Tibial nerve (tissue), 4 donors: ENCODE measurements at regions not wholly inside any gene's neighbourhood (a gene's known extent, or its start where the extent isn't known, plus 50 kb on each side); places are given as distances from the start of the nearest gene placed in this dataset.

ENCODE experiments used
- DNase-seq, 2 donors: peaks; one replicate each; pipeline ENCODE4 v3.0.0-alpha.2; 2019; ENCODE audit warnings: low spot score in 2 of 2
- H3K27ac ChIP-seq, 4 donors: fragments of 200-600 bp; sonication (generic) in 3 of 4; one replicate each; pipeline ENCODE4 v1.5.1; 2017 to 2019; ENCODE audit warnings: mild to moderate bottlenecking in 1 of 4
- H3K27me3 ChIP-seq, 2 donors: fragments of 200-600 bp; sonication (generic) in 1 of 2; one replicate each; pipeline versions ENCODE4 v1.5.1 to v1.6.0; 2017 to 2019
- H3K36me3 ChIP-seq, 3 donors: fragments of 200-600 bp; sonication (generic); one replicate each; pipeline ENCODE4 v1.5.1; 2018 to 2019
- H3K4me1 ChIP-seq, 4 donors: fragments of 200-600 bp; sonication (generic) in 3 of 4; one replicate each; pipeline ENCODE4 v1.5.1; 2017 to 2019
- H3K4me3 ChIP-seq, 4 donors: fragments of 200-600 bp; sonication (generic) in 3 of 4; one replicate each; pipeline ENCODE4 v1.5.1; 2017 to 2019; ENCODE audit warnings: mild to moderate bottlenecking in 1 of 4, moderate library complexity in 1 of 4
- H3K9me3 ChIP-seq, 4 donors: fragments of 200-600 bp; sonication (generic) in 3 of 4; one replicate each; pipeline ENCODE4 v1.5.1; 2017 to 2019
- CTCF ChIP-seq, 5 experiments: fragments of 200-600 bp in 3 of 5; fragments of 450-650 bp in 2 of 5; sonication (generic) in 3 of 5; IDR thresholded peaks; one replicate each; pipeline ENCODE4 v1.5.1; 2016 to 2019; ENCODE audit warnings: antibody characterized with exemption in 5 of 5, mild to moderate bottlenecking in 3 of 5, moderate library complexity in 2 of 5
- EP300 ChIP-seq, 2 donors: sonication (generic); formaldehyde crosslinking; IDR thresholded peaks; one replicate each; pipeline ENCODE4 v1.6.1; 2017; ENCODE audit warnings: antibody characterized with exemption in 2 of 2, mild to moderate bottlenecking in 1 of 2
- POLR2A ChIP-seq, 2 donors: fragments of 450-650 bp; IDR thresholded peaks; one replicate each; pipeline ENCODE4 v1.6.1; 2017; ENCODE audit warnings: antibody characterized with exemption in 2 of 2, mild to moderate bottlenecking in 2 of 2, moderate library complexity in 2 of 2
- WGBS, 2 donors: methylation state at CpG; one replicate each; pipeline ENCODE4 v1.1.5; 2018; 5-methylcytosine and 5-hydroxymethylcytosine counted together

GRCh38 chr17:68771867-68772515 lies 170.8 kb upstream of the FAM20A start:
- peak overlapping the region; percentile 62 to 85 (median 75) for H3K27ac ChIP-seq
- TF ChIP-seq POLR2A (IDR thresholded peaks at IDR 0.05) = no peak
- peak in 1 of 2 donors; percentile 42 for TF ChIP-seq EP300 (IDR thresholded peaks at IDR 0.05)
- TF ChIP-seq CTCF (IDR thresholded peaks at IDR 0.05) = peak; percentile 56 to 84 (median 66)
- H3K4me3 ChIP-seq = peak overlapping the region in 2 of 4 donors; percentile 9 to 27
- no peaks in the 10 kb centered on the region for H3K27me3 ChIP-seq
- WGBS, 2 donors = 10 to 14% methylated on average over 8 of the region's 8 CpGs
- peaks cover 0 to 36% (median 17%) of the 10 kb centered on the region in 4 donors for H3K4me1 ChIP-seq
- H3K36me3 ChIP-seq = no peaks in the 10 kb centered on the region
- peak in 1 of 2 donors; percentile 60 for DNase-seq
- H3K9me3 ChIP-seq = no peaks in the 10 kb centered on the region

- 60 to 62% methylated on average over 6 of the region's 6 CpGs for WGBS, 2 donors
- Histone ChIP-seq H3K9me3 (no peaks in the 10 kb centered on the region), H3K36me3 (no peaks in the 10 kb centered on the region), H3K4me3 (no peak overlapping the region), H3K27ac (no peak overlapping the region), H3K27me3 (no peaks in the 10 kb centered on the region), H3K4me1 (peaks cover 0 to 10% (median 3%) of the 10 kb centered on the region in 4 donors)
- no peak for DNase-seq
- no peak for TF ChIP-seq EP300 (IDR thresholded peaks at IDR 0.05)
- TF ChIP-seq CTCF (IDR thresholded peaks at IDR 0.05) = no peak
- TF ChIP-seq POLR2A (IDR thresholded peaks at IDR 0.05) = no peak
Measured at GRCh38 chr17:68768804-68769203, 167.6 kb upstream of the FAM20A start.

- no peak overlapping the region for H3K4me3 ChIP-seq
- H3K27ac ChIP-seq = no peak overlapping the region
- H3K9me3 ChIP-seq = no peaks in the 10 kb centered on the region
- no peaks in the 10 kb centered on the region for H3K36me3 ChIP-seq
- TF ChIP-seq POLR2A (IDR thresholded peaks at IDR 0.05) (no peak), CTCF (IDR thresholded peaks at IDR 0.05) (no peak), EP300 (IDR thresholded peaks at IDR 0.05) (no peak)
- H3K27me3 ChIP-seq = no peaks in the 10 kb centered on the region
- H3K4me1 ChIP-seq = no peaks in the 10 kb centered on the region
- WGBS, 2 donors = 71 to 76% methylated on average over 4 of the region's 4 CpGs
- no peak for DNase-seq
Measured at GRCh38 chr17:68766640-68767039, 165.5 kb upstream of the FAM20A start.

- WGBS, 2 donors = 89 to 96% methylated on average over 1 of the region's 1 CpG
- H3K4me1 ChIP-seq = peaks cover 0 to 11% (median 9%) of the 10 kb centered on the region in 4 donors
- H3K9me3 ChIP-seq = no peaks in the 10 kb centered on the region
- DNase-seq = no peak
- no peaks in the 10 kb centered on the region for H3K27me3 ChIP-seq
- TF ChIP-seq POLR2A (IDR thresholded peaks at IDR 0.05) (no peak), CTCF (IDR thresholded peaks at IDR 0.05) (no peak), EP300 (IDR thresholded peaks at IDR 0.05) (no peak)
- H3K4me3 ChIP-seq = no peak overlapping the region
- no peak overlapping the region for H3K27ac ChIP-seq
- H3K36me3 ChIP-seq = no peaks in the 10 kb centered on the region
Measured at GRCh38 chr17:68763562-68763961, 162.4 kb upstream of the FAM20A start.

GRCh38 chr17:68762911-68763310 lies 161.7 kb upstream of the FAM20A start:
- Histone ChIP-seq H3K36me3 (no peaks in the 10 kb centered on the region), H3K4me1 (peaks cover 0 to 11% (median 9%) of the 10 kb centered on the region in 4 donors), H3K4me3 (no peak overlapping the region), H3K9me3 (no peaks in the 10 kb centered on the region), H3K27ac (no peak overlapping the region), H3K27me3 (no peaks in the 10 kb centered on the region)
- TF ChIP-seq POLR2A (IDR thresholded peaks at IDR 0.05) (no peak), CTCF (IDR thresholded peaks at IDR 0.05) (no peak), EP300 (IDR thresholded peaks at IDR 0.05) (no peak)
- DNase-seq = no peak
- WGBS, 2 donors = 91 to 98% methylated on average over 2 of the region's 2 CpGs
